ENCODE measurements at regions not wholly inside any gene's neighbourhood (a gene's known extent, or its start where the extent isn't known, plus 50 kb on each side); places are given as distances from the start of the nearest gene placed in this dataset.

GRCh38 chr10:121683816-121684215 is 85.6 kb upstream of the FGFR2 start:
- Histone ChIP-seq H3K4me1 (ENCODE audit: insufficient read depth, low read length, severe bottlenecking) (no peaks in the 10 kb centered on the region), H3K4me3 (ENCODE audit: low read depth, low read length, poor library complexity, severe bottlenecking) (no peak overlapping the region), H3K36me3 (ENCODE audit: insufficient read depth, low read length) (no peaks in the 10 kb centered on the region), H3K27ac (ENCODE audit: low read depth, low read length, poor library complexity, severe bottlenecking) (no peak overlapping the region), H3K9me3 (ENCODE audit: low read length) (no peaks in the 10 kb centered on the region), H3K9me2 (ENCODE audit: low read depth, low read length) (no peaks in the 10 kb centered on the region), H3K4me2 (ENCODE audit: low read length) (no peak overlapping the region), H3F3A (ENCODE audit: insufficient read depth, low read length) (no peaks in the 10 kb centered on the region), H2AFZ (ENCODE audit: low read length) (no peak overlapping the region), H3K9ac (ENCODE audit: low read length) (no peak overlapping the region), H3K27me3 (ENCODE audit: insufficient read depth, low read length) (no peaks in the 10 kb centered on the region), H4K20me1 (ENCODE audit: insufficient read depth, low read length) (no peaks in the 10 kb centered on the region), H3K79me2 (ENCODE audit: insufficient read depth, low read length) (no peaks in the 10 kb centered on the region)
- TF ChIP-seq CTCF (IDR thresholded peaks at IDR 0.05; ENCODE audit: low read length) = no peak
- no peak for TF ChIP-seq EZH2 (IDR thresholded peaks at IDR 0.05; ENCODE audit: borderline replicate concordance, low read length)

GRCh38 chr10:121683366-121683765 is 85.1 kb upstream of the FGFR2 start:
- H3K9me3 ChIP-seq (ENCODE audit: low read length) = no peaks in the 10 kb centered on the region
- H3K9ac ChIP-seq (ENCODE audit: low read length) = no peak overlapping the region
- no peak overlapping the region for H3K4me3 ChIP-seq (ENCODE audit: low read depth, low read length, poor library complexity, severe bottlenecking)
- no peak overlapping the region for H3K4me2 ChIP-seq (ENCODE audit: low read length)
- no peaks in the 10 kb centered on the region for H3F3A ChIP-seq (ENCODE audit: insufficient read depth, low read length)
- H2AFZ ChIP-seq (ENCODE audit: low read length) = no peak overlapping the region
- H3K27me3 ChIP-seq (ENCODE audit: insufficient read depth, low read length) = no peaks in the 10 kb centered on the region
- H3K4me1 ChIP-seq (ENCODE audit: insufficient read depth, low read length, severe bottlenecking) = no peaks in the 10 kb centered on the region
- H3K9me2 ChIP-seq (ENCODE audit: low read depth, low read length) = no peaks in the 10 kb centered on the region
- no peaks in the 10 kb centered on the region for H4K20me1 ChIP-seq (ENCODE audit: insufficient read depth, low read length)
- H3K36me3 ChIP-seq (ENCODE audit: insufficient read depth, low read length) = no peaks in the 10 kb centered on the region
- H3K27ac ChIP-seq (ENCODE audit: low read depth, low read length, poor library complexity, severe bottlenecking) = no peak overlapping the region
- no peaks in the 10 kb centered on the region for H3K79me2 ChIP-seq (ENCODE audit: insufficient read depth, low read length)
- TF ChIP-seq CTCF (IDR thresholded peaks at IDR 0.05; ENCODE audit: low read length) (no peak), EZH2 (IDR thresholded peaks at IDR 0.05; ENCODE audit: borderline replicate concordance, low read length) (no peak)

GRCh38 chr10:121681997-121682687 is 83.9 kb upstream of the FGFR2 start:
- H3K4me2 ChIP-seq (ENCODE audit: low read length) = no peak overlapping the region
- H3K4me1 ChIP-seq (ENCODE audit: insufficient read depth, low read length, severe bottlenecking) = no peaks in the 10 kb centered on the region
- H3K9ac ChIP-seq (ENCODE audit: low read length) = no peak overlapping the region
- H3K79me2 ChIP-seq (ENCODE audit: insufficient read depth, low read length) = no peaks in the 10 kb centered on the region
- no peaks in the 10 kb centered on the region for H3K9me3 ChIP-seq (ENCODE audit: low read length)
- H4K20me1 ChIP-seq (ENCODE audit: insufficient read depth, low read length) = no peaks in the 10 kb centered on the region
- H3K27ac ChIP-seq (ENCODE audit: low read depth, low read length, poor library complexity, severe bottlenecking) = no peak overlapping the region
- TF ChIP-seq CTCF (IDR thresholded peaks at IDR 0.05; ENCODE audit: low read length) = no peak
- TF ChIP-seq EZH2 (IDR thresholded peaks at IDR 0.05; ENCODE audit: borderline replicate concordance, low read length) = no peak
- H2AFZ ChIP-seq (ENCODE audit: low read length) = no peak overlapping the region
- no peaks in the 10 kb centered on the region for H3F3A ChIP-seq (ENCODE audit: insufficient read depth, low read length)
- H3K36me3 ChIP-seq (ENCODE audit: insufficient read depth, low read length) = no peaks in the 10 kb centered on the region
- no peaks in the 10 kb centered on the region for H3K9me2 ChIP-seq (ENCODE audit: low read depth, low read length)
- H3K4me3 ChIP-seq (ENCODE audit: low read depth, low read length, poor library complexity, severe bottlenecking) = no peak overlapping the region
- no peaks in the 10 kb centered on the region for H3K27me3 ChIP-seq (ENCODE audit: insufficient read depth, low read length)

All from OCI-LY1 (cell line).